ENCODE measurements at regions not wholly inside any gene's neighbourhood (a gene's known extent, or its start where the extent isn't known, plus 50 kb on each side); places are given as distances from the start of the nearest gene placed in this dataset.

GRCh38 chr10:78847485-78847884 lies 221.3 kb upstream of the ZMIZ1 start:
- no peak for ATAC-seq

DNA sequence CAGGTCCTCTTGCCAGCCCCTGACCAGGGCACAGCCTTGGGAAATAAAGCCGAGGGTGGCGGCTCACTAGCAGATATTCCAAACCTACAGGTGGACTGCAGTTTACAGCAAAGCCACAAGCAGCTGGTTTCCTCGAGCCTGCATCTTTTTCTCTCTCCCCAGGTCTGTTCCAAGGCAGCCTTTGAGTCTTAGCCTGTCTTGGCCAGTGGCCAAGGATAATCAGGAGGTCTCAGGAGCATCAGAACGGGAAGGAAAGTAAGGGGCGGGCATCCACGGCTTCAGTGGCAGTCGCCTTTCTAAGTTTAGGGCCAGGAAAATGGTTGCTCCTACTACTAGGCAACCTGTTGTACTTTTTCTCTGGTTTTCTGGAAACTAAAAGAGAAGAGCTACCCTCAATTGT lies 219.7 kb upstream of the ZMIZ1 start:
- ATAC-seq = no peak

- no peak for ATAC-seq
Observed at GRCh38 chr10:78849731-78850130, 219.0 kb upstream of the ZMIZ1 start.

GRCh38 chr10:78850644-78851435 lies 217.9 kb upstream of the ZMIZ1 start:
- no peak for ATAC-seq

GRCh38 chr10:78851647-78852046 lies 217.1 kb upstream of the ZMIZ1 start:
- no peak for ATAC-seq

DNA sequence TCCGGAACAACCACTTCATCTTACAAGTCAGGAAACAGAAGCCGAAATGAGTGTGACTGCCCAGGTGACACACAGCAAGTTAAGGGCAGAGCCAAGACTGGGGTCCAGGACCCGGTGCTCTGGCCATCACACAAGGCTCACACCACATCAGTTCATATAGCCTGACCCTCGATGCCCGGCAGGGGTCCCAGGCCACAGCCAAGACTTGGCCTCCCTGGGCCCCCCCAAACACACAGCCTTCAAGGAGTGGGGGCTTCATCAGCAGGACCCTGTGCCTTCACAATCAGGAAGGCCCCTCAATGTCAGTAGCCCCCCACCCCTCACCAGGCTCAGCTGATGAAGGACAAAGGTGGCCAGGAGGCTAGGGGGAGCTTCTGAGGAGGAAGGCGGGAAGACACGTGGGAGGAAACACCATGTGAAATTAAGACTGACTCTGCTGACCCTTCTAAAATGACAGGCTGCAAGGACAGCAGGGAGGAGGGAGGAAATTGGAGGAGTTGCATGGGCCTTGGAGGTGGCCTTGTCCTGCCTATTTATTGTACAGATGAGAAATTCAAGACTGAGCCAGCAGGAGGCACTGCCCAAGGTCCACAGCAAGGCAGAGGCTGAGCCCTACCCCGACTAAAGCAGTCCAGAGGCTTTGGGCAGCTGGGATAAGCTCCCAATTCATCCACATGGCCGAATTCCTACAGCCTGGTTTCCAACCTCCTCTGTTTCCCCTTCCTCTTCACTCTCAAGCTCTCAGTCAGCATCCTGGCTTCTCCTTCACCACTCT lies 216.1 kb upstream of the ZMIZ1 start:
- peak; percentile 63 for ATAC-seq

DNA sequence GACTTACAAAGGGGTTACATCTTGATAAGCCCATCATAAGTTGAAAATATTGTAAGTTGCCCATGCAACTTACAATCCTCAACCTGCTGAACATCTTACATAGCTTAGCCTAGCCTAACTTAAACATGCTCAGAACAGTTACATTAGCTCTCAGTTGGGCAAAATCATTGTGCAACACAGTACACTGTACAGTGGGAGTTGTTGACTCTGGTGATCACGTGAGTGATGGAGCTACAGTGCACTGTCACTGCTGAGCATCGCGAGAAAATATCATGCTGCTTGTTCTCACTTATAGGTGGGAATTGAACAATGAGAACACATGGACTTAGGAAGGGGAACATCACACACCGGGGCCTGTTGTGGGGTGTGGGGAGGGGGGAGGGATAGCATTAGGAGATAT lies 214.9 kb upstream of the ZMIZ1 start:
- no peak for ATAC-seq

DNA sequence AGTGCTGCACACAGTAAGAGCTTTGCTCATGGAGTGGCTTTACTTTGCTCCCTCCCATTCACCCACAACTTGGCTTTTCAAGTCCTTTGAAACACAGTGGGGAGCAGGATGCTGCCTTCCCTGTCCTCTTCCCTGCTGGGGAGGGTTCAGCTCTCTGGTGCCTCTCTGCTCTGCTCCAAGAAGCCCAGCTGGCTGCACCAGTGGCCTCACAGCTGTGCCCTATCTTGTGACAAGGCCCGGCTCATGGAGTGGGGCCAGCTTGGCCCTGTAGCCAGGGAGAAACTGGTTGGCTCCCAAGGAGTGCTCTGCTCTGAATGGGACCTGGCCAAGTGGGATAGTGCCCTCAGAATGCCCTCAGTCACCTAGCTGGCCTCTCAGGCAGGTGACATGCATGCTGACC lies 212.3 kb upstream of the ZMIZ1 start:
- ATAC-seq = no peak

DNA sequence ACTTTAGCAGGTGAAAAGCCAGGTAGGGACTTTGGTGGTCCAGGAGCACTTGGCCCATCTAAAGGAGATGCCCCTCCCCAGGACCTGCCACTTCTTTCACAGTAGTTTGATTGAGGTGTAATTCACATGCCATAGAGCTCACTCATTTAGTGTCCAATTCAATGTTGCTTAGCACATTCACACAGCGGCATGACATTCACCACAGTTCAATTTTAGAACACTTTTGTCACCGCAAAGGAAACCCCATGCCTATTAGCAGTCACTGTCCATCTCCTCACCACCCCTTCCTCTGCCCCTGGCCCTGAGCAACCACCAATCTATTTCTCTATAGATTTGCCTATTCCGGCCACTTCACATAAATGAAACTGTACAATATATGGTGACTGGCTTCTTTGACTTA lies 211.6 kb upstream of the ZMIZ1 start:
- ATAC-seq = no peak

DNA sequence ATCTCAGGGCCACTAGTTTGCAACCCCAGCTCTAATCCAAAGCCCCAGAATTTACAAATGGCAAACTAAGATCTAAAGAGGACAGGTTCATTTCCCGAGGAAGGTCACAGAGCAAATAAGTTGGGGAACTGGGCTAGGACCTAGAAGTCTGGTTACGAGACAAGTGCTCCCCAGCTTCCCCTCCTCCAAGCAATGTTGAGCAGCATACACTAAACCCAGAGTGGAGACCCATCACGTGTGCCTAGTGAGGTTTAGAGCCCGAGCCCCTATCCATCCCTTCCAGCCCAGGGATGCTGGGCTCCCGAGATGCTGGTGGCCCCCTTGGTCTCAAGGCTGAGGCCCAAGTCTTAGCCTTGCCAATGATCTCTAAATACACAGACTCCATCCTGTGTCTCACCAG lies 209.5 kb upstream of the ZMIZ1 start:
- ATAC-seq = no peak

DNA sequence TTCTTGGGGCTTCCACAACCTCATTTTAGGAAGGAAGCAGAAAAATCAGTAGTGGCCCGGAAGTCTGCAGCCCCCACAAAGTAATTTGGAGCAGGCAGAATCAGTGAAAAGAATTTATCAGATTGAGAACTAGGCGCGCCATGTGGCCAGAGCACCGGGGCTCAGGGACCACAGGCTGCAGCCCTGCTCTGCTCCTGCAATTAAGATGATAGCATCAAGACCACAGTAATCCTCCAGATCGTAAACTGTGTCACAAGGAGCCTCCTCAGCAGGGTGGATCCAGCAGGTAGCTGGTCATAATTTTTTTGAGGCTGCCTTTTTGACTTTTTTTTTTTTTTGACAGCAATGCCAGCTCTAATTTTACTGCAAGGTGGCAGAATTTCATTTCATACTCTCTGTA lies 209.0 kb upstream of the ZMIZ1 start:
- no peak for ATAC-seq

DNA sequence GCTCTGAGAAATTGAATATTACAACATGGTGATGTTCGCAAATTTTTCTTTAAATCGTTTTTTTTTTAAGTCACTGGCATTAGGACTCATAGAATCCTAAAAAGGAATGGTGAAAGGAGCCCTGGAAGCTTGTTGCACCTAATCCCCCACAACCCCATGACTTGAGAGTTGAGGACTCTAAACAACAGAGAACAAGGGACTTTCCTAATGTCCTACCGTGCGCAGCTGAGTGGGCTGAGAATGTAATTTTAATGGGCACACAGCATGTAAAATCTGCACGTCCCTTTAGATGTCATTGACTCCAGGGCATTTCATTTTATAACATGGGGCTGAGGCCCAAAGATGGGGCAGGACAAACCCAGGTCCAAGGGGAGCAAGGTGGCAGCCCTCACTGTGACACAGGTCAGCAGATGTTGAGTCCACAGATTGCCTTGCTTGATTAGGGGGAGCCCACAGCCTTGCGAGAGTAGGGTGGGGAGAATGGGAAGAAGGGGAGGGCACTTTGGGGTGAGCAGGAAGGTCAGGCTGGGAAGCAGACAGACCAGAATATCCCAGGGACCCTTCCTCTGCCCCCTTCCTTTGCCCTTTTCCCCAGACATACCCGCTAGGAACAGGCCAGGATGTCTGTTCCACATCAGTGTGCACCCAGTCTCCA lies 208.4 kb upstream of the ZMIZ1 start:
- ATAC-seq = no peak

- peak; percentile 80 for ATAC-seq
Observed at GRCh38 chr10:78861529-78862327, 207.0 kb upstream of the ZMIZ1 start.

DNA sequence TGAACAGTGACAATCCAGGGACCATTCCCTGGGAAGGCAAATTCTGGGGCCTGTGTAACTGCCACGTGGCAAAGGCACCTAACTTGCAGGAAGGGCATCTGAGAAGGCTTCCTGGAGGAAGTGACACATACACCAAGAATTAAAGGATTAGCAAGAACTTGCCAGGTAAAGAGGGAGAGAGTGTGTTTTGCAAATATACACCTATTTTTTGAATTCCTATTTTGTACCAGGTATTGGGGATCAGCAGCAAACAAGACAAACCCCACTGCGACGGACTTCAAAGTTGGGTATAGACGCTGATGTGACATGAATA lies 206.5 kb upstream of the ZMIZ1 start:
- ATAC-seq = no peak

DNA sequence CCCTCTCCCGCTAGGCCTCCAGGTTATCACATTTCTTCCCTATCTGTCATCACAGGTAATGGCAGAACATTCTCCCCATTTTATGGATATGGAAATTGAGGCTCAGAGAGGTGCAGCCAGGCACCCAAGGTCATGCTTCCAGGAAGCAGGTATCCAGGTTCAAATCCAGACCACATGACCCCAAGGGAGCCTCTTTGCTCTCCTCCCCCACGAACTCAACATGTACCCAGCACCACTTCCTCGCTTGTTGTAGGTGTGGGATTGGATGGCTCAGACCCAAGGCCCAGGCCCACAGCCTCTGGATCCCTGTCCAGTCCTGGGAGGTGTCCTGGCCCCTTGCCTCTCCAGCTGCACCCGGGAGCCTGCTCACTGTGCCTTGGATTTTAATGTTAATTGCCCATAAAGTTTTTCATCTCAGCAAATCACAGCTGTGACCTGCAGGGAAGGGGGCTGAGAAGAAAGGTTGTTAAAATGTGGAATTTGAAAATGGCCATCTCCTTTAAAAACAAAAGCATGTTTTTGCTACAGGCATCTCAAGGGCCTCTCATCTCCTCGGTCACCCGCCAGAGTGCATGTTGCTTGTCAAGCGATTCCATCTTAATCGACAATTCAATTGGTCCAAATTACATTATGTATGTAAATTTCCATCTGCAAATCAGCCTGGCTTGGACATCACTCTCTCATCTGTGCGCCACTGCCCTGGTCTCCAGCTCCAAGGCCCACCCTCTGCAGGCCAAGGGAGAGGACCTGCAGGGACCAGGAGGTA lies 205.4 kb upstream of the ZMIZ1 start:
- ATAC-seq = no peak

- no peak for ATAC-seq
Observed at GRCh38 chr10:78863906-78864239, 204.9 kb upstream of the ZMIZ1 start.

DNA sequence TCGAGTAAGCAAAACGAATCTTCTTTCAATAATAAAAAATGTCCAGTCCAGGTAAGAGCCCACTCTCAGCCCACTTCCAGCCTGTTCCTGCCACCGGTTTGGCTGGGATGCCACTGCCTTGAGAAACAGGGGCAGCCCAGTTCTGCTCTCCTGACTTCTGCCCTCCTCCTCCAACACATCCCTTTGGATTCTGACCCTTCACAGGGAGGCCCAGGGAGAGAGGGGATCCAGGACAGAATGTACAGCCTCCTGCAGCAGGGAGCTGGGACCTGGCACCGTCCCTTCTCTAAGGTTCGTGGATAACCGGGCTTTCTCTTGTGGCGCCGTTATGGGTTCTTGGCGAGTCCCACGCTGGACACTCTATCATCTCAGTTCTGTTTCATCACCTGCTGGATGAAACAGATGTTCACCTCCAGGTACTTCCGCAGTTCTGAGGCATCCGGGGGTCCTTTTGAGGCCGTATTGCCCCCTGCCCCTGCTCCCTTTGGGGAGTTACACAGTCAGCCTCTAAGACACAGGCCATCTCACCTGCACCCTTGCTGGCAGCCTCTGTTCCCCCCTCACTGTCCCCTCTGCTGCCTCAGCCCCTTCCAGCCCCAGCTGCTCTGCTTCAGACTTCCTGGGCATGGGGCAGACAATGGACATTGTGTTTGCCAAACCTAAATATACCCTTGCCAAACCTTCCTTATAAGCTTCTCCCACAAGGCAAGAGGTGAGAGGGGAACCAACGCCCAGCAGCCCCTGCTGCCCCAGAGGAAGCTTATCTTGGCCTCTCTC lies 203.8 kb upstream of the ZMIZ1 start:
- ATAC-seq = no peak

DNA sequence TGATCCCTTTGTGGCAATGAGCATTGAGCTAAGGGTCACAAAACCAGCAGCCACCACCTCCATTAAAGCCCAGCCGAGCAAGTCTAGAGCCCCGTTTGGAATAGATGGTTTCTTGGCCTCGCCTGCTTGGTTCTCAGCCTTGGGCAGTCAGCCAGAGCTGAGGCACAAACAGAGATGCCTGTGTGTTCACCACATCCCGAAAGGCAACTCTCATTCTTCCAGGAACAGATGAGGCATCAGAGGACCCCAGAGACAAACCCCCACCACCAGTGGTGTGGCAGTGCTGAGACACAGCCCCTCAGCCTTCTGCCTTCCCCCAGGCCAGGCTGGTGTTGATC lies 203.3 kb upstream of the ZMIZ1 start:
- ATAC-seq = no peak

DNA sequence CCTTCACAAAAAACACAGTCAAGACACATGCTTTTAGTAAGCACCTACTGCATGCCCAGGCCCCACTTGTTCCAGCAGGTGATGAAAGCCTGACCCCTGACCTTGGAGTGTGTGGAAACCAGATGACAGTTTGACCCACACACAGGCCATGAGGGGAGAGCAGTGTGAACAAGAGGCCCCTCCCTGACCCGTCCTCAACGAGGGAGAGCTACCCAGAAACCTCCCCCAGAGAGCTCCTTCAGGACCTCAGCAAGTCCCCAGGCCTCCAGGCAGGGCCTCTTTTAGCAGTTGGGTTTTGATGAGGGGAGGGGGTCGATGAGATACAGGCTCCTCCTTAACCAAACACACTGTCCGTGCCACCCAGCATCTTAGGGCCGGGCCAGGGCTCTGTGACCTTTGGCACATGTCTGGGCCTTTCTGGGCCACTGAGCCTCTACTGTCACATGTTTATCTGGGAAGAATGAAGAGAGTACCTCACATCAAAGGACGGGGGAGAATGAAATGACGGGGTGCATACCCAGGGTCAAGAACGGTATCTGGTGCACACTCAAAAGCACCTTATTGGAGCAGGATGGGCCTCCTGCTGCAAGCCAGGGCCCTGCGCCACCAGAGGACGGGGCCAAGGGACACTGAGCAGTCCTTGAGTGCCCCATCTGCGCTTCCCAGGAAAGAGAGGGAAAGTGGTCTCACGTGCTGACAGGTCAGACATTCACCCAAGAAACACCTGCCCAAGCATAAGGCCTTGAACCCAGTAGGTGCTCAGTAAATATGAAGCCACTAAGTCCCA lies 202.6 kb upstream of the ZMIZ1 start:
- no peak for ATAC-seq

DNA sequence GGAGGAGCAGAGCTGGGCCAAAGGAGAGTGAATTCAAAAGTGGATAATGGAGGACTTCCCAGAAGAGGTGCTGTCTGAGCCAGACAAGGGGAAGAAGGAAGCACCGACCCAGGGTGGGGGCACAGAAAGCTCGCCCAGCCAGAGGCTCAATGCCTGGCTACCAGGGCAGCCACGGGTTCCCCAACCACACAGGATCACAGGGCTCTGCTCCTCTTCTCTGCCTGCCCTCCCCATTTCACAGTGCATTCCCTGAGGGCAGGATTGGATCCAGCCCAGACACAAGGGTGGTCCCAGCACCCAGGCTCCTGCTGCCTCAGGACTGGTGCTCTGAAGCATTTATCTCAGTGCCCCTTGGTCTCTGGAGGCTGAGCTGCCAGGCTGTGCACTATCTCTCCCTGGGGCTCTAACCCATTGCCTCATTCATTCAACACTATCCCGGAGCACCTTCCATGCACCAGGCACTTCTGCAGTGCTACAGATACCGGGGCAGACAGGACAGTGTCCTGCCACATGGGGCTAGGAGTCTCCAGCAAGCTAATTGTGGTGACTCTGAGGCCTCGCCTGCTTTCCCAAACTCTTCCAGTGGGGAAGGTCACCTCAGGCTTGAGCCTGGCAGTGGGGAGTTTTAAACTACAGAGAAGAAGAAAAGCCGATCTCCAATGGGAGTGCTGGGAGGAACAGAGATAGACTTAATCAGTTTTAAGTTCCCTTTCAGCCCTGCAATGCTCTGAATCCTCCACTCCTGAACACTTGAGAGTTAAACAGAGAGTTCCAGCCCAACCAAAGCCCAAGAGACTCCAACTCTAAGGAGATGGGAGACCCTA lies 201.8 kb upstream of the ZMIZ1 start:
- ATAC-seq = no peak
